ENCODE measurements at regions not wholly inside any gene's neighbourhood (a gene's known extent, or its start where the extent isn't known, plus 50 kb on each side); places are given as distances from the start of the nearest gene placed in this dataset.

DNA sequence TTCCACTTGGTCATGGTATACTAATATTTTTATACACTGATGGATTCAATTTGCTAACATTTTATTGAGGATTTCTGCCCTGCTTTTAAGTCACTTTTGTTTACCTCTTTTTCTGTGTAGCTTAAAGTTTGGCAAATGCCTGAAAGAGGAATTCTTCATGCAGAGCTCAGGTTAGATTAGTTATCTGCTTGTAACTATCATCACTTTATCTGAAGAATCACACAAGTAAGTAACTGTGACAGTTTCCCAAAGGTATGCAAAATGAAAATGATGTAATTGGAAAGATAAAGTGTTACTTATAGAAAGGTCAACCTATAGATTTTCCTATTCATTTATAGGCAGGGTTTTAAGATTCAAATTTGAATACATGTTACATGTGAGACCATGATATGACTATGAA is 188.8 kb upstream of the ACTBL2 start:
- DNase-seq (ENCODE audit: low read depth): no peak
- TF ChIP-seq MAX (IDR thresholded peaks at IDR 0.05; ENCODE audit: low read depth, low read length) (no peak), MYC (IDR thresholded peaks at IDR 0.05; ENCODE audit: low read depth, low read length) (no peak)
- TF ChIP-seq, protein P1, sequence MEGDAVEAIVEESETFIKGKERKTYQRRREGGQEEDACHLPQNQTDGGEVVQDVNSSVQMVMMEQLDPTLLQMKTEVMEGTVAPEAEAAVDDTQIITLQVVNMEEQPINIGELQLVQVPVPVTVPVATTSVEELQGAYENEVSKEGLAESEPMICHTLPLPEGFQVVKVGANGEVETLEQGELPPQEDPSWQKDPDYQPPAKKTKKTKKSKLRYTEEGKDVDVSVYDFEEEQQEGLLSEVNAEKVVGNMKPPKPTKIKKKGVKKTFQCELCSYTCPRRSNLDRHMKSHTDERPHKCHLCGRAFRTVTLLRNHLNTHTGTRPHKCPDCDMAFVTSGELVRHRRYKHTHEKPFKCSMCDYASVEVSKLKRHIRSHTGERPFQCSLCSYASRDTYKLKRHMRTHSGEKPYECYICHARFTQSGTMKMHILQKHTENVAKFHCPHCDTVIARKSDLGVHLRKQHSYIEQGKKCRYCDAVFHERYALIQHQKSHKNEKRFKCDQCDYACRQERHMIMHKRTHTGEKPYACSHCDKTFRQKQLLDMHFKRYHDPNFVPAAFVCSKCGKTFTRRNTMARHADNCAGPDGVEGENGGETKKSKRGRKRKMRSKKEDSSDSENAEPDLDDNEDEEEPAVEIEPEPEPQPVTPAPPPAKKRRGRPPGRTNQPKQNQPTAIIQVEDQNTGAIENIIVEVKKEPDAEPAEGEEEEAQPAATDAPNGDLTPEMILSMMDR (IDR thresholded peaks at IDR 0.05; ENCODE audit: low read depth, low read length): no peak
- no peak overlapping the region for H3K4me3 ChIP-seq (ENCODE audit: low read depth, low read length)

DNA sequence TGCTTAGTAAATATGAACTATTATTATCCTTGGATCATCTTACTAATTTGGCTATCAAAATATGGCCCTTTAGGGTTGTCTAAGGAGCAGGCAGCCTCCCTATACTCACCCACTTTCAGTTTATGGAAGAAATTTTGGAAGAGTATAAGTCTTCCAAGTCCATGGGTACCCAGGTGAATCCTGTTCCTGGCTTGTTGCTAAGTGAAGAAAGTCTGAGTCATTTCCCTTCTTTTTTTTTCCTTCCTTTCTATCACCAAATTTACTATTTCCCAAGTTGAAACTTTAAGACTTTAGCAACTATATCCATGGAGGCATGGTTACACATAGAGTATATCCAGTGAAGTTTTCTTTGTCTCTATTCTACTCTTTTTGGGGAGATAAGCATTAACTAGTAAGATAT is 184.0 kb upstream of the ACTBL2 start:
- TF ChIP-seq MAX (IDR thresholded peaks at IDR 0.05; ENCODE audit: low read depth, low read length) (no peak), MYC (IDR thresholded peaks at IDR 0.05; ENCODE audit: low read depth, low read length) (no peak), POLR2A (IDR thresholded peaks at IDR 0.05; ENCODE audit: extremely low read depth, insufficient read length) (no peak)
- TF ChIP-seq, protein P1 (IDR thresholded peaks at IDR 0.05; ENCODE audit: low read depth, low read length): no peak
- no peak overlapping the region for H3K4me3 ChIP-seq (ENCODE audit: low read depth, low read length)
- DNase-seq (ENCODE audit: low read depth): no peak

DNA sequence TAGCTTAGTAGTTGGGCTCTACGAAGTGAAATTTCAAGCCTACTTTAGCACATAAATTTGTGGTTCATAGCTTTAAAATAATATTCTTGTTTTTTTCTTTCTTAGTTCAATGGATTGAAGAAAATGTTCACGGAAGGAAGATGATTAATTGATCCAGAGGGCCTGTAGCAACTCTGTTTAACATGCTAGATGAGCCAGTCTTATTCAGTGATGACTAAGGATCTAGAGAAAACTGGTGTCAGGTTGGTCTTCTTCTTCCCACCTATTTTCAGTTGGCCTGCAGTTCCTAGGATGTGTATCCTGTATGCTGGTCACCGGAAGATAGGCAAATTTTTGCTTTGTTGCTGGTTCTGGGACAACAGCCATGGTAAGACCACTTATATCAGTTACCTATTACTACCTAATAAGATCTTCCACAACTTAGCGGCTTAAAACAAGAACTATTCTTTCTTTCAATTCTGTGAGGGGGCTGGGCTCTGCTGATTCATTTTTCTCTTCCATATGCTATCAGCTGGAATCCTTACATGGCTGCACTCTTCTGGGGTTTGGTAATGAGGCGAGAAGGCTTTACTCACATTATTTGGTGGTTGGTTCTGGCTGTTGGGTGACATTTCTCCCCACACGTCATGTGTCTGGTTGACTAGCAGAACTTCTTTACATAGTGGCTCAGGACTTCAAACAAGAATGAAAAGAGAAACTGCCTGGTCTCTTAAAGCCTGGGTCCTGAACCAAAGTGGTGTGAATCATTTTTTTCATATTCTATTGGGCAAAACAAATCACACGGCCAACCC is 182.7 kb upstream of the ACTBL2 start:
- no peak overlapping the region for H3K4me3 ChIP-seq (ENCODE audit: low read depth, low read length)
- DNase-seq (ENCODE audit: low read depth): no peak
- TF ChIP-seq, protein P1 (IDR thresholded peaks at IDR 0.05; ENCODE audit: low read depth, low read length): no peak
- TF ChIP-seq MAX (IDR thresholded peaks at IDR 0.05; ENCODE audit: low read depth, low read length) (no peak), MYC (IDR thresholded peaks at IDR 0.05; ENCODE audit: low read depth, low read length) (no peak), POLR2A (IDR thresholded peaks at IDR 0.05; ENCODE audit: extremely low read depth, insufficient read length) (no peak)

- DNase-seq (ENCODE audit: low read depth): no peak
- H3K4me3 ChIP-seq (ENCODE audit: low read depth, low read length): no peak overlapping the region
- no peak for TF ChIP-seq MYC (IDR thresholded peaks at IDR 0.05; ENCODE audit: low read depth, low read length)
- no peak for TF ChIP-seq POLR2A (IDR thresholded peaks at IDR 0.05; ENCODE audit: extremely low read depth, insufficient read length)
Observed at GRCh38 chr5:57664700-57665099, 182.1 kb upstream of the ACTBL2 start.

- H3K4me3 ChIP-seq (ENCODE audit: low read depth, low read length): no peak overlapping the region
- TF ChIP-seq MYC (IDR thresholded peaks at IDR 0.05; ENCODE audit: low read depth, low read length): no peak
- TF ChIP-seq MAX (IDR thresholded peaks at IDR 0.05; ENCODE audit: low read depth, low read length): no peak
- TF ChIP-seq POLR2A (IDR thresholded peaks at IDR 0.05; ENCODE audit: extremely low read depth, insufficient read length): no peak
- TF ChIP-seq, protein P1 (IDR thresholded peaks at IDR 0.05; ENCODE audit: low read depth, low read length): no peak
- no peak for DNase-seq (ENCODE audit: low read depth)
Observed at GRCh38 chr5:57663466-57663865, 180.9 kb upstream of the ACTBL2 start.

GRCh38 chr5:57662991-57663390 is 180.4 kb upstream of the ACTBL2 start:
- no peak for TF ChIP-seq MYC (IDR thresholded peaks at IDR 0.05; ENCODE audit: low read depth, low read length)
- H3K4me3 ChIP-seq (ENCODE audit: low read depth, low read length): no peak overlapping the region
- no peak for DNase-seq (ENCODE audit: low read depth)

DNA sequence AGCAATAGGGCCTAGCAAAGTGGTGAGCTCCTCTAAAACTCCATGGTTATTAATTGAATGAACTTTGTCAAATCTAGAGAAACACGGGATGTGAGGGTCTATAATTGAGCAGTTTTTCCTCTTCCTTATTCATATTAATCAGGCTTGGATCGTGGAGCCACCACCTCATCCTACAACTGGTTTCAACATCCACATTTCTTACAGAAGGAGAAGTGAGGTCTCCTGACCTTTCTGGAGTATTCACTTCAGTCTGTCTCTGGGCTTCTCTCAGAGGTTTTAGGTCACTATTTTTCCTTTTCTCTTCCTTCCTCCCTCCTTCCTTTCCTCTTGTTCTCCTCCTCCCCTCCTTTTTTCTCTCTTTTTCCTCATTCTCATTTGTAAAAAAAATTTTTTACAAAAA is 177.3 kb upstream of the ACTBL2 start:
- TF ChIP-seq POLR2A (IDR thresholded peaks at IDR 0.05; ENCODE audit: extremely low read depth, insufficient read length) (no peak), MAX (IDR thresholded peaks at IDR 0.05; ENCODE audit: low read depth, low read length) (no peak), MYC (IDR thresholded peaks at IDR 0.05; ENCODE audit: low read depth, low read length) (no peak)
- TF ChIP-seq, protein P1 (IDR thresholded peaks at IDR 0.05; ENCODE audit: low read depth, low read length): no peak
- no peak for DNase-seq (ENCODE audit: low read depth)
- H3K4me3 ChIP-seq (ENCODE audit: low read depth, low read length): no peak overlapping the region
